Activated B cell treated with CpG ODN at 0.5 μM for 24 hours (primary cell): ENCODE measurements at regions not wholly inside any gene's neighbourhood (a gene's known extent, or its start where the extent isn't known, plus 50 kb on each side); places are given as distances from the start of the nearest gene placed in this dataset.

Source experiments
- ATAC-seq: fragments of 200-7000 bp; cut with Tn5 transposase; one replicate; pipeline ENCODE4 v1.10.0; 2021; ENCODE audit warnings: low read depth, mild to moderate bottlenecking, moderate library complexity
- CTCF ChIA-PET: fragments of 350-600 bp; sonication (Branson Sonifier 250); formaldehyde crosslinking; loops from one replicate; lab custom pipeline; 2021; ENCODE audit warnings: antibody characterized with exemption; lab: Charles Lee
- POLR2A ChIA-PET: fragments of 350-600 bp; sonication (Branson Sonifier 250); formaldehyde crosslinking; loops from one replicate; lab custom pipeline; 2021; ENCODE audit warnings: antibody characterized with exemption; lab: Charles Lee
- DNase-seq: peaks from one replicate; pipeline ENCODE4 v3.0.0; 2022
- H3K27ac Mint-ChIP-seq: one replicate; pipeline ENCODE4 v1.8.0; 2020; ENCODE audit warnings: mixed read lengths
- H3K27me3 Mint-ChIP-seq: one replicate; pipeline ENCODE4 v1.8.0; 2021; ENCODE audit warnings: mixed read lengths
- H3K36me3 Mint-ChIP-seq: one replicate; pipeline ENCODE4 v1.8.0; 2021; ENCODE audit warnings: low read depth, mixed read lengths
- H3K4me1 Mint-ChIP-seq: one replicate; pipeline ENCODE4 v1.8.0; 2021; ENCODE audit warnings: mixed read lengths
- H3K4me3 Mint-ChIP-seq: one replicate; pipeline ENCODE4 v1.8.0; 2020; ENCODE audit warnings: mild to moderate bottlenecking, mixed read lengths
- H3K9me3 Mint-ChIP-seq: one replicate; pipeline ENCODE4 v1.8.0; 2020; ENCODE audit warnings: mixed read lengths
- intact Hi-C: fragments of 100-400 bp; cut with micrococcal nuclease; formaldehyde crosslinking; loops from one replicate; pipeline ENCODE4 v1.15.1; 2024
- TF ChIP-seq, protein P1 (sequence below): fragments of 200-600 bp; IDR thresholded peaks from one replicate; pipeline ENCODE4 v1.8.0; 2022; ENCODE audit warnings: antibody characterized with exemption, mild to moderate bottlenecking

DNA sequence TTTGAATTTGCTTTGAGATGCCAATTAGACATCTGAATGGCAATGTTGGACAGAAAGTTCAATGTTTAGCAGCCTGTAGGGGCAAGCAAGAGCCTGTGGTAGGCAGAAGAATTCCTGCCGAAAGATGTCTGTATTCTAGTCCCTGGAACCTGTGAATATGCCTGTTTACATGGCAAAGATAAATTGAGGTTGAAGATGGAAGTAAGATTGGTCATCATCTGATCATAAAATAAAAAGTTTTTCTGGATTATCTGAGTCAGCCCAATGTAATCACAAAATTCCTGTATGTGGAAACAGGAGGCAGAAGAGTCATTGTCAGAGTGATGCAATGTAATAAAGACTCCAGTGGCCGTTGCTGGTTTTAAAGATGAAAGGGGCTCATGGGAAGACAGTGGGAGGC is 430.5 kb downstream of the MDFIC start:
- peaks cover 3% of the 10 kb centered on the region for H3K27me3 Mint-ChIP-seq
- no peaks in the 10 kb centered on the region for H3K36me3 Mint-ChIP-seq
- no peak overlapping the region for H3K4me3 Mint-ChIP-seq
- POLR2A ChIA-PET: no interaction called here
- peaks cover 3% of the 10 kb centered on the region for H3K4me1 Mint-ChIP-seq
- ATAC-seq: no peak
- no peak for DNase-seq
- CTCF ChIA-PET: no interaction called here
- H3K27ac Mint-ChIP-seq: no peak overlapping the region
- TF ChIP-seq, protein P1, sequence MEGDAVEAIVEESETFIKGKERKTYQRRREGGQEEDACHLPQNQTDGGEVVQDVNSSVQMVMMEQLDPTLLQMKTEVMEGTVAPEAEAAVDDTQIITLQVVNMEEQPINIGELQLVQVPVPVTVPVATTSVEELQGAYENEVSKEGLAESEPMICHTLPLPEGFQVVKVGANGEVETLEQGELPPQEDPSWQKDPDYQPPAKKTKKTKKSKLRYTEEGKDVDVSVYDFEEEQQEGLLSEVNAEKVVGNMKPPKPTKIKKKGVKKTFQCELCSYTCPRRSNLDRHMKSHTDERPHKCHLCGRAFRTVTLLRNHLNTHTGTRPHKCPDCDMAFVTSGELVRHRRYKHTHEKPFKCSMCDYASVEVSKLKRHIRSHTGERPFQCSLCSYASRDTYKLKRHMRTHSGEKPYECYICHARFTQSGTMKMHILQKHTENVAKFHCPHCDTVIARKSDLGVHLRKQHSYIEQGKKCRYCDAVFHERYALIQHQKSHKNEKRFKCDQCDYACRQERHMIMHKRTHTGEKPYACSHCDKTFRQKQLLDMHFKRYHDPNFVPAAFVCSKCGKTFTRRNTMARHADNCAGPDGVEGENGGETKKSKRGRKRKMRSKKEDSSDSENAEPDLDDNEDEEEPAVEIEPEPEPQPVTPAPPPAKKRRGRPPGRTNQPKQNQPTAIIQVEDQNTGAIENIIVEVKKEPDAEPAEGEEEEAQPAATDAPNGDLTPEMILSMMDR: no peak
- H3K9me3 Mint-ChIP-seq: no peaks in the 10 kb centered on the region
- intact Hi-C loops: no loop called here

DNA sequence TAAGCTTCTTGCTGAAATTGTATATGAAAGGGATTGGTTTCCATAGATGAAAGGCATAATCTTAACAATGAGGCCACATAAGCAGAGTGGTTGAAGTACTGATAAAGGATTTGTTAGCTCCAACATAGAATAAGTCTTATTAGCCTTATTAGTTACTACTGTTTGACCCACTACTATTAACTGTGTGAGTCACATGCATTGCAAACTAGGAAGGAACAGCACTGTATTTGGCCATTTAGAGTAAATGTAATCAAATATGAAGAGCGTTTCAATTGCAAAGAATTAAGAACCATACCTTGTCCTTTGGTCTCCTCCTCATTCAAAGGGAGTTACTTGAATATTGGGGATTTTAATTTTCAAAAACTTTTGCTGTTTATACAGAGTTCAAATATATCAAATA is 428.9 kb downstream of the MDFIC start:
- no peaks in the 10 kb centered on the region for H3K4me1 Mint-ChIP-seq
- ChIA-PET POLR2A (no interaction called here), CTCF (no interaction called here)
- no peaks in the 10 kb centered on the region for H3K36me3 Mint-ChIP-seq
- intact Hi-C loops: no loop called here
- no peak overlapping the region for H3K4me3 Mint-ChIP-seq
- ATAC-seq (no peak), DNase-seq (no peak)
- no peaks in the 10 kb centered on the region for H3K9me3 Mint-ChIP-seq
- no peak overlapping the region for H3K27ac Mint-ChIP-seq
- TF ChIP-seq, protein P1: no peak
- H3K27me3 Mint-ChIP-seq: peaks cover 8% of the 10 kb centered on the region

DNA sequence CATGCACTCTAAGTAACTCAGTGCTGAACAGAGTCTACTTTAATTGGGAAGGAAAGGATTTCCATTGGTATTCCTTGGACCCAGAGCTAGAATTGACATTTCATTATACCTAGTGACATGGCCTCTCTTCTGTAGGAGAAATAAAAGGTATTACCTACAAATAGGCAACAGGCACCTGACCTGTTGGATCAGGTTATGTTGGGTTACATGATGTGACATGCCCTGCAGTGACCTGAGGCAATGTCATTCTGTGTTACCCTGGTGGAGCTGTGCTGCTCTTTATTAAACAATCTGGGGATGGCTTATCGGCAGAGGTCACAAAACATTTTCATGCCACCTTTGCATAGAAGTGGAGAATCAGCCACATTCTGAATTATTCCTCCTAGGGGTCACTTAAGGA is 427.7 kb downstream of the MDFIC start:
- ChIA-PET POLR2A (no interaction called here), CTCF (no interaction called here)
- H3K27ac Mint-ChIP-seq: no peak overlapping the region
- H3K4me1 Mint-ChIP-seq: no peaks in the 10 kb centered on the region
- H3K36me3 Mint-ChIP-seq: no peaks in the 10 kb centered on the region
- no peak for ATAC-seq
- TF ChIP-seq, protein P1: no peak
- DNase-seq: no peak
- no peaks in the 10 kb centered on the region for H3K9me3 Mint-ChIP-seq
- peaks cover 11% of the 10 kb centered on the region for H3K27me3 Mint-ChIP-seq
- intact Hi-C loops: no loop called here
- H3K4me3 Mint-ChIP-seq: no peak overlapping the region

DNA sequence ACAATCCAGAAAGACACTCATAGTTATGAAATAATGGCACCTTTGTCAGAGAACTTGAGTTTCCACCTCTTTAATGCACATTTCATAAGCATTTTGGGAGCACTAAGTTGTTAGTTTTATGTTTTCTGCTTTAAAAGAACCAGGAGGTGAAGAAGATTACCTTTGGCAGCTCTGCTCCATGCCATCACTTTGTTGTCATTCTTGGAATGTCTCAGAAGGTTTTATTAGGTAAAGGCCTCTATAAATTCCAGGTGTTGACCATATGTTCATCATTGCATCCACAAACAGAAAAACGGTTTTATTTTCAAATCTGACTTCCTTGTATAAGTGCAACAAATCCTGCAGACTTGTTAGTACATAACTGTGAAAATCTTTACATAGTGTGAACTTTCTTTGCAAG is 424.8 kb downstream of the MDFIC start:
- Mint-ChIP-seq H3K27me3 (peaks cover 12% of the 10 kb centered on the region), H3K4me3 (no peak overlapping the region), H3K9me3 (no peaks in the 10 kb centered on the region), H3K27ac (no peak overlapping the region), H3K36me3 (no peaks in the 10 kb centered on the region), H3K4me1 (no peaks in the 10 kb centered on the region)
- ChIA-PET POLR2A (no interaction called here), CTCF (no interaction called here)
- no peak for ATAC-seq
- intact Hi-C loops: no loop called here
- DNase-seq: no peak
- TF ChIP-seq, protein P1: no peak

DNA sequence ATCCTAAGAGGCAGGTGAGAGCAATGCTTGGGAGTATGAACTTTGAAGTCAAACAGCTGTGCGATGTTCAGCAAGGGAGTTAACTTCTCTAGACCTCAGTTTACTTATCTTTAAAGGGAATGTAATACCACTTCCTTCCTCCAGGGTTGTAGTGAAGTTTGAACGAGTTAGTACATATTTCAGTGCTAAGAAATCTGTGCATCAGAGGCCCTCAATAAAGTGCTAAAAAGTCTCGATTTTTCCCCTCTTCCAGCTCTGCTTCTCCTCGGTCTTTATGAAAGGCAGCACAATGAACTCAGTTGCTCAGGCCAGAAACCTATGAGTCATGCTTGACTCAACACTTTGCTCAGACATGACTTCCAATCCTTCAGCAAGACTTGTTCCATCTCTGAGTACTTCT is 418.9 kb downstream of the MDFIC start:
- H3K4me1 Mint-ChIP-seq: no peaks in the 10 kb centered on the region

More for the DNA sequence above, 418.9 kb downstream of the MDFIC start:
- ATAC-seq (no peak), DNase-seq (no peak)
- Mint-ChIP-seq H3K4me3 (no peak overlapping the region), H3K27me3 (peaks cover 5% of the 10 kb centered on the region), H3K36me3 (no peaks in the 10 kb centered on the region), H3K9me3 (no peaks in the 10 kb centered on the region), H3K27ac (no peak overlapping the region)
- TF ChIP-seq, protein P1: no peak
- intact Hi-C loops: no loop called here
- POLR2A ChIA-PET: no interaction called here
- CTCF ChIA-PET: no interaction called here
